Peyer's patch (tissue), 4 donors: ENCODE measurements at regions not wholly inside any gene's neighbourhood (a gene's known extent, or its start where the extent isn't known, plus 50 kb on each side); places are given as distances from the start of the nearest gene placed in this dataset.

Source experiments
- DNase-seq, 3 donors: peaks; one replicate each; pipeline ENCODE4 v3.0.0-alpha.2; 2017 to 2019
- H3K27ac ChIP-seq, 4 donors: fragments of 200-600 bp; sonication (generic); one replicate each; pipeline ENCODE4 v1.5.1; 2016 to 2019
- H3K27me3 ChIP-seq, 2 donors: fragments of 200-600 bp; sonication (generic); one replicate each; pipeline ENCODE4 v1.5.1; 2019
- H3K36me3 ChIP-seq, 3 donors: fragments of 200-600 bp; sonication (generic); one replicate each; pipeline ENCODE4 v1.5.1; 2016 to 2019
- H3K4me1 ChIP-seq, 4 donors: fragments of 200-600 bp; sonication (generic); one replicate each; pipeline ENCODE4 v1.5.1; 2016 to 2019
- H3K4me3 ChIP-seq, 4 donors: fragments of 200-600 bp; sonication (generic); 1 replicate in 3 of 4; 2 replicates in 1 of 4; pipeline ENCODE4 v1.5.1; 2016 to 2019; ENCODE audit warnings: mild to moderate bottlenecking in 1 of 4
- H3K9me3 ChIP-seq, 4 donors: fragments of 200-600 bp; sonication (generic); one replicate each; pipeline ENCODE4 v1.5.1; 2016 to 2019; ENCODE audit warnings: mild to moderate bottlenecking in 1 of 4
- CTCF ChIP-seq, 6 experiments: fragments of 450-650 bp in 4 of 6; fragments of 200-600 bp in 2 of 6; sonication (generic) in 1 of 6; IDR thresholded peaks; one replicate each; pipeline ENCODE4 v1.5.1; 2017 to 2019; ENCODE audit warnings: antibody characterized with exemption in 6 of 6, mild to moderate bottlenecking in 3 of 6, moderate library complexity in 1 of 6
- POLR2A ChIP-seq, 2 donors: fragments of 450-650 bp; IDR thresholded peaks; one replicate each; pipeline ENCODE4 v1.5.1; 2017; ENCODE audit warnings: antibody characterized with exemption in 2 of 2, mild to moderate bottlenecking in 2 of 2, moderate library complexity in 2 of 2

GRCh38 chr6:47134476-47135189, 92.5 kb upstream of the ADGRF1 start:
- Histone ChIP-seq H3K4me1 (peaks cover 0 to 12% (median 0%) of the 10 kb centered on the region in 4 donors), H3K27ac (peak overlapping the region in 2 of 4 donors; percentile 19 to 67), H3K4me3 (no peak overlapping the region), H3K36me3 (no peaks in the 10 kb centered on the region), H3K9me3 (no peaks in the 10 kb centered on the region), H3K27me3 (no peaks in the 10 kb centered on the region)
- TF ChIP-seq CTCF (IDR thresholded peaks at IDR 0.05) = no peak
- TF ChIP-seq POLR2A (IDR thresholded peaks at IDR 0.05) = peak in 1 of 2 donors; percentile 20
- no peak for DNase-seq

GRCh38 chr6:47133230-47134000, 91.3 kb upstream of the ADGRF1 start:
- DNase-seq = no peak
- H3K4me1 ChIP-seq = peaks cover 0 to 12% (median 0%) of the 10 kb centered on the region in 4 donors
- no peak overlapping the region for H3K27ac ChIP-seq
- no peaks in the 10 kb centered on the region for H3K36me3 ChIP-seq
- TF ChIP-seq POLR2A (IDR thresholded peaks at IDR 0.05) (no peak), CTCF (IDR thresholded peaks at IDR 0.05) (no peak)
- H3K27me3 ChIP-seq = no peaks in the 10 kb centered on the region
- no peak overlapping the region for H3K4me3 ChIP-seq
- H3K9me3 ChIP-seq = no peaks in the 10 kb centered on the region

- H3K9me3 ChIP-seq = no peaks in the 10 kb centered on the region
- H3K27me3 ChIP-seq = no peaks in the 10 kb centered on the region
- no peak overlapping the region for H3K27ac ChIP-seq
- TF ChIP-seq POLR2A (IDR thresholded peaks at IDR 0.05) = no peak
- no peak for TF ChIP-seq CTCF (IDR thresholded peaks at IDR 0.05)
- no peaks in the 10 kb centered on the region for H3K36me3 ChIP-seq
- peaks cover 0 to 12% (median 0%) of the 10 kb centered on the region in 4 donors for H3K4me1 ChIP-seq
- H3K4me3 ChIP-seq = no peak overlapping the region
- DNase-seq = no peak
These were observed 90.6 kb upstream of the ADGRF1 start for GRCh38 chr6:47132724-47133123.

GRCh38 chr6:47131773-47132172, 89.6 kb upstream of the ADGRF1 start:
- no peak for DNase-seq
- no peak overlapping the region for H3K4me3 ChIP-seq
- TF ChIP-seq POLR2A (IDR thresholded peaks at IDR 0.05) = no peak
- no peak for TF ChIP-seq CTCF (IDR thresholded peaks at IDR 0.05)
- H3K27ac ChIP-seq = no peak overlapping the region
- no peaks in the 10 kb centered on the region for H3K27me3 ChIP-seq
- H3K36me3 ChIP-seq = no peaks in the 10 kb centered on the region
- no peaks in the 10 kb centered on the region for H3K9me3 ChIP-seq
- peaks cover 0 to 17% (median 0%) of the 10 kb centered on the region in 4 donors for H3K4me1 ChIP-seq

- H3K4me1 ChIP-seq = peaks cover 0 to 12% (median 0%) of the 10 kb centered on the region in 4 donors
- TF ChIP-seq POLR2A (IDR thresholded peaks at IDR 0.05) (no peak), CTCF (IDR thresholded peaks at IDR 0.05) (no peak)
- no peaks in the 10 kb centered on the region for H3K9me3 ChIP-seq
- no peaks in the 10 kb centered on the region for H3K36me3 ChIP-seq
- no peaks in the 10 kb centered on the region for H3K27me3 ChIP-seq
- H3K27ac ChIP-seq = no peak overlapping the region
- H3K4me3 ChIP-seq = no peak overlapping the region
- no peak for DNase-seq
These were observed 88.0 kb upstream of the ADGRF1 start for GRCh38 chr6:47130086-47130485.
